B cell (primary cell): ENCODE measurements at regions not wholly inside any gene's neighbourhood (a gene's known extent, or its start where the extent isn't known, plus 50 kb on each side); places are given as distances from the start of the nearest gene placed in this dataset.

ENCODE experiments used
- ATAC-seq: fragments of 200-7000 bp; cut with Tn5 transposase; one replicate; pipeline ENCODE4 v1.10.0; 2021; ENCODE audit warnings: low read depth, mild to moderate bottlenecking, moderate number of reproducible peaks, moderate library complexity
- CTCF ChIA-PET: fragments of 350-600 bp; sonication (Branson Sonifier 250); formaldehyde crosslinking; loops from one replicate; lab custom pipeline; 2021; ENCODE audit warnings: antibody characterized with exemption, inconsistent platforms; lab: Charles Lee
- POLR2A ChIA-PET: fragments of 350-600 bp; sonication (Branson Sonifier 250); formaldehyde crosslinking; loops from one replicate; lab custom pipeline; 2021; ENCODE audit warnings: antibody characterized with exemption; lab: Charles Lee
- DNase-seq: peaks from one replicate; pipeline ENCODE4 v3.0.0; 2013
- H2AFZ ChIP-seq: 2 replicates; pipeline ENCODE4 v1.6.1; 2012; ENCODE audit warnings: mild to moderate bottlenecking, low read depth, low read length; ENCODE audit not compliant: insufficient read depth, poor library complexity, severe bottlenecking
- H3K27ac ChIP-seq, 2 donors: 1 replicate in 1 of 2; 2 replicates in 1 of 2; pipeline ENCODE4 v1.5.1; 2012 to 2013; ENCODE audit warnings: low read length in 2 of 2, mild to moderate bottlenecking in 2 of 2, moderate library complexity in 1 of 2
- H3K27me3 ChIP-seq, 4 experiments: fragments of 200-600 bp in 1 of 4; sonication (generic) in 1 of 4; replicated peaks in 1 of 4; 1 replicate in 2 of 4; 2 replicates in 2 of 4; pipeline versions ENCODE4 v1.6.1 to v1.7.0; 2013 to 2016; ENCODE audit warnings: low read length in 3 of 4, mild to moderate bottlenecking in 2 of 4, mixed read lengths in 1 of 4, moderate library complexity in 1 of 4; ENCODE audit not compliant: insufficient read depth in 4 of 4, control insufficient read depth in 3 of 4; ENCODE audit errors: control extremely low read depth in 1 of 4
- H3K36me3 ChIP-seq, 2 experiments: replicated peaks in 1 of 2; 1 replicate in 1 of 2; 2 replicates in 1 of 2; pipeline versions ENCODE4 v1.6.1 to v1.7.1; 2013; ENCODE audit warnings: low read length in 1 of 2; ENCODE audit not compliant: insufficient read depth in 2 of 2, control insufficient read depth in 1 of 2; ENCODE audit errors: control extremely low read depth in 1 of 2, extremely low read depth in 1 of 2
- H3K4me1 ChIP-seq, 2 donors: fragments of 200-600 bp in 1 of 2; sonication (generic) in 1 of 2; 1 replicate in 1 of 2; 2 replicates in 1 of 2; pipeline versions ENCODE4 v1.5.1 to v1.6.1; 2013 to 2017; ENCODE audit warnings: low read length in 2 of 2; ENCODE audit not compliant: control insufficient read depth in 2 of 2, insufficient read depth in 2 of 2
- H3K4me2 ChIP-seq: replicated peaks from 2 replicates; pipeline ENCODE3; 2012; ENCODE audit warnings: mild to moderate bottlenecking, low read depth, low read length; ENCODE audit not compliant: poor library complexity, severe bottlenecking
- H3K4me3 ChIP-seq, 5 experiments: fragments of 200-600 bp in 1 of 5; sonication (generic) in 1 of 5; 1 replicate in 3 of 5; 2 replicates in 2 of 5; pipeline versions ENCODE4 v1.5.1 to v1.7.0; 2011 to 2016; ENCODE audit warnings: low read length in 4 of 5, mild to moderate bottlenecking in 4 of 5, low read depth in 2 of 5, control low read depth in 1 of 5, moderate library complexity in 1 of 5; ENCODE audit not compliant: insufficient read depth in 1 of 5; ENCODE audit errors: control extremely low read depth in 1 of 5, extremely low read depth in 1 of 5
- H3K79me2 ChIP-seq: fragments of 200-600 bp; sonication (generic); one replicate; pipeline ENCODE4 v1.6.0; 2016; ENCODE audit warnings: low read length; ENCODE audit not compliant: control insufficient read depth, insufficient read depth
- H3K9ac ChIP-seq: fragments of 200-600 bp; sonication (generic); 2 replicates; pipeline ENCODE4 v1.6.1; 2017; ENCODE audit warnings: mild to moderate bottlenecking, low read length, moderate library complexity
- H3K9me3 ChIP-seq, 3 donors: one replicate each; pipeline versions ENCODE4 v1.6.1 to v1.7.1; 2013; ENCODE audit warnings: low read length in 2 of 3; ENCODE audit not compliant: control insufficient read depth in 2 of 3, insufficient read depth in 1 of 3; ENCODE audit errors: control extremely low read depth in 1 of 3
- H4K20me1 ChIP-seq: 2 replicates; pipeline ENCODE4 v1.6.0; 2012; ENCODE audit warnings: mild to moderate bottlenecking, low read length; ENCODE audit not compliant: insufficient read depth, control insufficient read depth, poor library complexity, severe bottlenecking
- H3K27ac Mint-ChIP-seq: one replicate; pipeline ENCODE4 v1.8.0; 2021; ENCODE audit warnings: mixed read lengths
- H3K27me3 Mint-ChIP-seq: one replicate; pipeline ENCODE4 v1.8.0; 2021; ENCODE audit warnings: mixed read lengths
- H3K4me1 Mint-ChIP-seq: one replicate; pipeline ENCODE4 v1.8.0; 2021; ENCODE audit warnings: mixed read lengths
- H3K4me3 Mint-ChIP-seq: one replicate; pipeline ENCODE4 v1.8.0; 2021; ENCODE audit warnings: mixed read lengths
- H3K9me3 Mint-ChIP-seq: one replicate; pipeline ENCODE4 v1.8.0; 2022; ENCODE audit warnings: mixed read lengths; ENCODE audit not compliant: insufficient read depth
- CTCF ChIP-seq: fragments of 200-600 bp; IDR thresholded peaks from one replicate; pipeline ENCODE4 v1.8.0; 2022; ENCODE audit warnings: antibody characterized with exemption, mild to moderate bottlenecking
- EZH2 ChIP-seq: IDR thresholded peaks from 2 replicates; pipeline ENCODE4 v1.6.1; 2012; ENCODE audit warnings: borderline replicate concordance, low read depth, mild to moderate bottlenecking, moderate library complexity, low read length; ENCODE audit not compliant: insufficient read depth, poor library complexity, severe bottlenecking
- WGBS: methylation state at CpG from one replicate; pipeline ENCODE4 v1.1.5; 2013; ENCODE audit warnings: missing lambda C conversion rate; ENCODE audit not compliant: insufficient coverage; 5-methylcytosine and 5-hydroxymethylcytosine counted together
- intact Hi-C: fragments of 100-400 bp; cut with micrococcal nuclease; formaldehyde crosslinking; loops from one replicate; pipeline ENCODE4 v1.10.0; 2022

GRCh38 chr6:143607168-143607567 lies 70.6 kb upstream of the PHACTR2 start:
- Histone ChIP-seq H3K4me1 (no peaks in the 10 kb centered on the region), H3K4me3 (no peak overlapping the region), H3K27ac (no peak overlapping the region), H3K4me2 (no peak overlapping the region), H3K36me3 (no peaks in the 10 kb centered on the region), H3K27me3 (no peaks in the 10 kb centered on the region), H2AFZ (no peak overlapping the region), H3K9me3 (no peaks in the 10 kb centered on the region), H3K9ac (no peak overlapping the region), H4K20me1 (no peaks in the 10 kb centered on the region), H3K79me2 (no peaks in the 10 kb centered on the region)
- 69% methylated on average over 5 of the region's 7 CpGs for WGBS
- Mint-ChIP-seq H3K4me3 (no peak overlapping the region), H3K27ac (no peak overlapping the region), H3K9me3 (no peaks in the 10 kb centered on the region), H3K4me1 (no peaks in the 10 kb centered on the region), H3K27me3 (no peaks in the 10 kb centered on the region)
- DNase-seq (no peak), ATAC-seq (no peak)
- TF ChIP-seq CTCF: no peak
- no peak for TF ChIP-seq EZH2
- intact Hi-C loops: no loop called here
- POLR2A ChIA-PET: no interaction called here
- CTCF ChIA-PET: no interaction called here

- intact Hi-C loops: no loop called here
- ATAC-seq: no peak
- POLR2A ChIA-PET: no interaction called here
- H4K20me1 ChIP-seq: no peaks in the 10 kb centered on the region
- no peaks in the 10 kb centered on the region for H3K9me3 Mint-ChIP-seq
- WGBS: no CpG with 5 or more reads among the region's 6 CpGs
- H3K79me2 ChIP-seq: no peaks in the 10 kb centered on the region
- H3K4me3 ChIP-seq: no peak overlapping the region
- no peaks in the 10 kb centered on the region for H3K4me1 ChIP-seq
- no peak overlapping the region for H3K4me2 ChIP-seq
- no peaks in the 10 kb centered on the region for H3K27me3 Mint-ChIP-seq
- no peak overlapping the region for H3K27ac Mint-ChIP-seq
- CTCF ChIA-PET: no interaction called here
- TF ChIP-seq CTCF: no peak
- TF ChIP-seq EZH2: no peak
- no peak overlapping the region for H2AFZ ChIP-seq
- H3K4me3 Mint-ChIP-seq: no peak overlapping the region
- H3K27me3 ChIP-seq: no peaks in the 10 kb centered on the region
- H3K9ac ChIP-seq: no peak overlapping the region
- H3K9me3 ChIP-seq: no peaks in the 10 kb centered on the region
- no peaks in the 10 kb centered on the region for H3K36me3 ChIP-seq
- no peaks in the 10 kb centered on the region for H3K4me1 Mint-ChIP-seq
- DNase-seq: no peak
- H3K27ac ChIP-seq: no peak overlapping the region
These were observed 71.8 kb upstream of the PHACTR2 start for GRCh38 chr6:143605906-143606521.
